ENCODE measurements at regions not wholly inside any gene's neighbourhood (a gene's known extent, or its start where the extent isn't known, plus 50 kb on each side); places are given as distances from the start of the nearest gene placed in this dataset.

GRCh38 chr2:134056173-134056572 lies 197.7 kb upstream of the MGAT5 start:
- TF ChIP-seq CTCF (IDR thresholded peaks at IDR 0.05), result no peak
- TF ChIP-seq ZFX (IDR thresholded peaks at IDR 0.05; ENCODE audit: borderline replicate concordance), result no peak

All from 22Rv1 (cell line).